H9 (cell line): ENCODE measurements at regions not wholly inside any gene's neighbourhood (a gene's known extent, or its start where the extent isn't known, plus 50 kb on each side); places are given as distances from the start of the nearest gene placed in this dataset.

Experiments used
- DNase-seq: peaks from one replicate; pipeline ENCODE4 v3.0.0-alpha.2; 2017
- H2AFZ ChIP-seq: one replicate; pipeline ENCODE4 v1.6.1; 2013; ENCODE audit warnings: mild to moderate bottlenecking, low read length, control low read depth, moderate library complexity
- H2AK5ac ChIP-seq: 2 replicates; pipeline ENCODE4 v1.6.1; 2013; ENCODE audit warnings: low read length, control low read depth, mixed read lengths; ENCODE audit not compliant: insufficient read length
- H2BK120ac ChIP-seq: one replicate; pipeline ENCODE4 v1.6.1; 2013; ENCODE audit warnings: low read depth, mild to moderate bottlenecking, low read length, control low read depth, inconsistent platforms; ENCODE audit not compliant: poor library complexity, severe bottlenecking
- H2BK12ac ChIP-seq: 2 replicates; pipeline ENCODE4 v1.6.1; 2013; ENCODE audit warnings: low read length, control low read depth, mixed read lengths, low read depth; ENCODE audit not compliant: insufficient read length
- H2BK15ac ChIP-seq: 2 replicates; pipeline ENCODE4 v1.6.1; 2013; ENCODE audit warnings: low read depth, low read length, control low read depth
- H2BK20ac ChIP-seq: one replicate; pipeline ENCODE4 v1.6.1; 2013; ENCODE audit warnings: low read depth, mild to moderate bottlenecking, low read length, control low read depth, inconsistent platforms; ENCODE audit not compliant: poor library complexity, severe bottlenecking
- H2BK5ac ChIP-seq: 2 replicates; pipeline ENCODE4 v1.6.1; 2013; ENCODE audit warnings: low read length, control low read depth, mixed read lengths; ENCODE audit not compliant: insufficient read length
- H3K14ac ChIP-seq: 2 replicates; pipeline ENCODE4 v1.6.1; 2013; ENCODE audit warnings: low read length, control low read depth; ENCODE audit not compliant: insufficient read depth
- H3K18ac ChIP-seq: 2 replicates; pipeline ENCODE4 v1.6.1; 2013; ENCODE audit warnings: low read depth, mild to moderate bottlenecking, mixed read lengths, low read length, control low read depth; ENCODE audit not compliant: insufficient read length
- H3K23ac ChIP-seq: 2 replicates; pipeline ENCODE4 v1.6.1; 2013; ENCODE audit warnings: low read length, control low read depth, mixed read lengths, low read depth; ENCODE audit not compliant: insufficient read length
- H3K23me2 ChIP-seq: 2 replicates; pipeline ENCODE4 v1.6.1; 2013; ENCODE audit warnings: low read depth, mild to moderate bottlenecking, mixed read lengths, low read length, control low read depth; ENCODE audit not compliant: insufficient read length, poor library complexity, severe bottlenecking
- H3K27ac ChIP-seq: 2 replicates; pipeline ENCODE4 v1.5.1; 2013; ENCODE audit warnings: low read length, control low read depth, mixed read lengths, low read depth; ENCODE audit not compliant: insufficient read length
- H3K27me3 ChIP-seq: 2 replicates; pipeline ENCODE4 v1.6.1; 2013; ENCODE audit warnings: low read length, control low read depth, inconsistent platforms; ENCODE audit not compliant: insufficient read depth
- H3K4ac ChIP-seq: 2 replicates; pipeline ENCODE4 v1.6.1; 2013; ENCODE audit warnings: low read depth, mild to moderate bottlenecking, control low read depth, inconsistent platforms, low read length, moderate library complexity
- H3K4me1 ChIP-seq: 2 replicates; pipeline ENCODE4 v1.6.1; 2013; ENCODE audit warnings: low read length, control low read depth, inconsistent platforms; ENCODE audit not compliant: insufficient read depth
- H3K4me2 ChIP-seq: 2 replicates; pipeline ENCODE4 v1.6.1; 2013; ENCODE audit warnings: low read length, control low read depth, mixed read lengths; ENCODE audit not compliant: insufficient read length, insufficient read depth
- H3K56ac ChIP-seq: 2 replicates; pipeline ENCODE4 v1.6.1; 2013; ENCODE audit warnings: low read depth, mild to moderate bottlenecking, mixed read lengths, low read length, control low read depth; ENCODE audit not compliant: insufficient read length
- H3K79me1 ChIP-seq: 2 replicates; pipeline ENCODE4 v1.6.1; 2013; ENCODE audit warnings: low read depth, mild to moderate bottlenecking, moderate library complexity, low read length, control low read depth, inconsistent platforms; ENCODE audit not compliant: insufficient read depth, poor library complexity, severe bottlenecking
- H3K79me2 ChIP-seq: 2 replicates; pipeline ENCODE4 v1.6.1; 2013; ENCODE audit warnings: low read length, control low read depth, inconsistent platforms; ENCODE audit not compliant: insufficient read depth
- H3K9ac ChIP-seq: 2 replicates; pipeline ENCODE4 v1.6.1; 2013; ENCODE audit warnings: low read length, control low read depth, mixed read lengths; ENCODE audit not compliant: insufficient read length; ENCODE audit errors: extremely low read depth
- H3K9me3 ChIP-seq: one replicate; pipeline ENCODE4 v1.6.1; 2013; ENCODE audit warnings: low read depth, low read length, inconsistent platforms; ENCODE audit not compliant: control insufficient read depth
- H3T11ph ChIP-seq: one replicate; pipeline ENCODE4 v1.6.1; 2013; ENCODE audit warnings: mild to moderate bottlenecking, low read length, control low read depth, inconsistent platforms
- H4K20me1 ChIP-seq: one replicate; pipeline ENCODE4 v1.6.1; 2013; ENCODE audit not compliant: control insufficient read depth, insufficient read length, insufficient read depth
- H4K5ac ChIP-seq: 2 replicates; pipeline ENCODE4 v1.6.1; 2013; ENCODE audit warnings: low read depth, mild to moderate bottlenecking, mixed read lengths, low read length, control low read depth; ENCODE audit not compliant: insufficient read length
- H4K8ac ChIP-seq: replicated peaks from 2 replicates; pipeline ENCODE4 v1.6.1; 2013; ENCODE audit warnings: low read length, control low read depth, mixed read lengths, low read depth; ENCODE audit not compliant: insufficient read length
- H4K91ac ChIP-seq: 2 replicates; pipeline ENCODE4 v1.6.1; 2013; ENCODE audit warnings: low read depth, mild to moderate bottlenecking, moderate library complexity, mixed read lengths, low read length, control low read depth; ENCODE audit not compliant: insufficient read length
- H3K27ac Mint-ChIP-seq, 3 experiments: 2 replicates in 2 of 3; 3 replicates in 1 of 3; pipeline ENCODE4 v1.8.0; 2020 to 2021; ENCODE audit warnings: mixed read lengths in 3 of 3, mild to moderate bottlenecking in 1 of 3, moderate library complexity in 1 of 3
- H3K27me3 Mint-ChIP-seq: 2 replicates; pipeline ENCODE4 v1.8.0; 2021; ENCODE audit warnings: low read depth, mild to moderate bottlenecking, moderate library complexity, mixed read lengths
- H3K36me3 Mint-ChIP-seq, 3 experiments: 2 replicates in 2 of 3; 3 replicates in 1 of 3; pipeline ENCODE4 v1.8.0; 2020 to 2021; ENCODE audit warnings: low read depth in 3 of 3, mixed read lengths in 3 of 3; ENCODE audit not compliant: insufficient read depth in 1 of 3
- H3K4me1 Mint-ChIP-seq, 2 experiments: 2 replicates each; pipeline ENCODE4 v1.8.0; 2020; ENCODE audit warnings: mixed read lengths in 2 of 2
- H3K4me3 Mint-ChIP-seq, 2 experiments: 2 replicates in 1 of 2; 3 replicates in 1 of 2; pipeline ENCODE4 v1.8.0; 2020 to 2021; ENCODE audit warnings: mild to moderate bottlenecking in 2 of 2, mixed read lengths in 2 of 2, moderate library complexity in 1 of 2
- H3K9me3 Mint-ChIP-seq, 2 experiments: 2 replicates in 1 of 2; 3 replicates in 1 of 2; pipeline ENCODE4 v1.8.0; 2020; ENCODE audit warnings: mild to moderate bottlenecking in 2 of 2, mixed read lengths in 2 of 2, moderate library complexity in 1 of 2
- CTCF ChIP-seq: fragments of 200-600 bp; sonication (generic); conservative IDR thresholded peaks from 3 replicates; pipeline ENCODE4 v1.8.0; 2021; ENCODE audit warnings: antibody characterized with exemption, mild to moderate bottlenecking

DNA sequence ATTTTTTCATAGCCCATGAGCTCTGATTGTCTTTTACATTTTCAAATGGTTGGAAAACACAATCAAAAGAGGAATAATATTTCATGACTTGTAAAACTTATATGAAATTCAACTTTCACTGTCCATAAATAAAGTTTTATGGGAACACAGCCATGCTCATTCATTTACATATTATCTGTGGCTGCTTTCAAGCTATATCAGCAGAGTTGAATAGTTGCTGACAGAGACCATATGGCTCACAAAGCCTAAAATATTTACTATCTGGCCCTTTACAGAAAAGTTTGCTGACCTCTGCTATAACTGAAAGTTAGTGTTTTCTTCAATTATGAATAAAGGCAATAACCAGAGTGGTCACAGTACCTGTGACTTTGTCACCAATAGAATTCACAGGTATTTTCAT is 128.2 kb upstream of the GNAO1 start:
- H3T11ph ChIP-seq = no peak overlapping the region
- no peak overlapping the region for H2BK120ac ChIP-seq
- H3K56ac ChIP-seq = no peak overlapping the region
- Mint-ChIP-seq H3K9me3 (no peaks in the 10 kb centered on the region), H3K4me3 (no peak overlapping the region), H3K27ac (no peak overlapping the region), H3K36me3 (no peaks in the 10 kb centered on the region), H3K4me1 (no peaks in the 10 kb centered on the region), H3K27me3 (peaks cover 4% of the 10 kb centered on the region)
- H2BK15ac ChIP-seq = no peak overlapping the region
- no peak overlapping the region for H3K14ac ChIP-seq
- H3K27ac ChIP-seq = no peak overlapping the region
- no peaks in the 10 kb centered on the region for H3K9me3 ChIP-seq
- no peaks in the 10 kb centered on the region for H3K23me2 ChIP-seq
- H2BK5ac ChIP-seq = no peak overlapping the region
- H3K4me1 ChIP-seq = no peaks in the 10 kb centered on the region
- H3K4ac ChIP-seq = no peak overlapping the region
- no peaks in the 10 kb centered on the region for H4K20me1 ChIP-seq
- no peak overlapping the region for H3K23ac ChIP-seq
- H3K79me2 ChIP-seq = no peaks in the 10 kb centered on the region
- no peaks in the 10 kb centered on the region for H3K79me1 ChIP-seq
- H3K4me2 ChIP-seq = no peak overlapping the region
- H4K5ac ChIP-seq = no peak overlapping the region
- H3K9ac ChIP-seq = no peak overlapping the region
- H4K8ac ChIP-seq = no peak overlapping the region
- H2BK12ac ChIP-seq = no peak overlapping the region
- H3K27me3 ChIP-seq = no peaks in the 10 kb centered on the region
- H4K91ac ChIP-seq = no peak overlapping the region
- no peak overlapping the region for H2AK5ac ChIP-seq
- TF ChIP-seq CTCF = no peak
- H2AFZ ChIP-seq = no peak overlapping the region
- H2BK20ac ChIP-seq = no peak overlapping the region
- DNase-seq = no peak
- H3K18ac ChIP-seq = no peak overlapping the region
